DMS153 treated with DMSO at 0.1 percent for 48 hours (cell line): ENCODE measurements at regions not wholly inside any gene's neighbourhood (a gene's known extent, or its start where the extent isn't known, plus 50 kb on each side); places are given as distances from the start of the nearest gene placed in this dataset.
"Not testable (repeated sequence)": the region's sequence is repeated elsewhere in the genome, so short reads cannot be mapped to it uniquely, and the experiment has no call there.

ENCODE experiments used
- DNase-seq: peaks from one replicate; lab custom pipeline; 2025; ENCODE audit not compliant: unreplicated experiment; lab: John Stamatoyannopoulos, UW

DNA sequence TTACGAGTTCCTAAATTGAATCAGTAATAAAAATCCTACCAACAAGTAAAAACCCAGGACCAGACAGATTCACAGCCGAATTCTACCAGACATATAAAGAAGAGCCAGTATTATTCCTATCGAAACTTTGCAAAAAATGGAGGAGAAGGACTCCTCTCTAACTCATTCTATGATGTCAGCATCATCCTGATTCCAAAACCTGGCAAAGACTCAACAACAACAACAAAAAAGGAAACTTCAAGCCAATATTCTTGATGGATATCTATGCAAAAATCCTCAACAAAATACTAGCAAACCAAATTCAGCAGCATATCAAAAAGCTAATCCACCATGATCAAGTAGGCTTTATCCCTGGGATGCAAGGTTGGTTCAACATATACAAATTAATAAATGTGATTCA is 84.6 kb upstream of the ADRB2 start:
- DNase-seq, result not testable (repeated sequence)

DNA sequence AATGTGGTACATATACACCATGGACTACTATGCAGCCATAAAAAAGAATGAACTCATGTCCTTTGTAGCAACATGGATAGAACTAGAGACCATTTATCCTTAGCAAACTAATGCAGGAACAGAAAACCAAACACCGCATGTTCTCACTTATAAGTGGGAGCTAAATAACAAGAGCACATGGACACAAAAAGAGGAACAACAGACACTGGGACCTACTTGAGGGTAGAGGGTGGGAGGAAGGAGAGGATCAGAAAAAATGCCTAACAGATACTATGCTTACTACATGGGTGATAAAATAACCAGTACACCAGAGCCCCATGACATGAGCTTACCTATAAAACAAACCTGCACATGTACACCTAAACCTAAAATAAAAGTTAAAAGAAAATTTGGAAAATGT is 82.0 kb upstream of the ADRB2 start:
- not testable (repeated sequence) for DNase-seq

DNA sequence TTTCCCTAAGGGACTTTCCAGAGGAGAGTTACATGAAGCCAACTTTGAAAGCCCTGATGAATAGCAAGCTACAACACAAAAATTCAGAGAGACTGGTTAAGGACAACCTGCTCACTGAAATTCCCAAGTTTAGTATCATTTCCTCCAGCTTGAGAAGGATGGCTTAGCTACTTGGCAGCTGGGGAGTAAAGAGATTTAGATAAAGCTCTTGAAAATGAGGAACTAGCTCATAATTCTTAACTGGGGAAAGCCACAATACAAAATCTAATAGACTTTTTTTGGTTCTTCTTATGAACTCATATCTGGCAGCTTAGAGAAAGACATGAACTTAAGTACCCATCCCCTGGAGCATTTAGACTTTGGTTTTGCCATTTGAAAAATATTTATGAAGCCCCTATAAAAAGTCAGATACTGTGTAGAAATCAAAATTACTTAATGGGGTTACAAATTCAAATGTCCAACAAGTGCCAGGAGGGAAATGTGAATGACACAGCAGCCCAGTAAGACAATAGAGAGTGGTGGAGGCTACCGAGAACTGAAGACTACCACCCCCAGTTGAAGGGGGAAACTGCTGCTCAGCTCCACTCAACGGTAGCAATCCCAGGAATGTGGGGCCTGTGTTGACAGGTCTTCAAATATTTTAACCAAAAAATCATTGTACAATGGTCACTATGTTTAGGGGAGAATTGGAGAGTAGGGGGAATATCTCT is 79.4 kb upstream of the ADRB2 start:
- DNase-seq, result no peak

DNA sequence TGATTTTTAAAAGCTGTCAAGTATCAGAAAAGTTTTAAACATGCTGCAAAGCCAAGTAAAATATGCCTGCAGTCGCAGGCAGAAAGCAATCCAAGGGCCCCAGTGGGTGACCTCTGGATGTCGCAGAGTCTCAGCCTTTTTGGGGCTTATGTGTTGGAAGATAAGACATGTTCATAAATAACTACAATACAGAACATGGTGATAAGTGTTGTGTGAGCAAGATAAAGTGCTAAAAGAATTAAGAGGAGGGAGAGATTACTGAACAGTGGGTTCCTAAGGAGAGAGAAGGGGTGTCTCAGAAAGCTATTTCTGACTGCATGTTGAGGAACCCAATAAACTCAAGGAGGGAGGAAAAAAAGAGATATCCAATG is 78.9 kb upstream of the ADRB2 start:
- no peak for DNase-seq

DNA sequence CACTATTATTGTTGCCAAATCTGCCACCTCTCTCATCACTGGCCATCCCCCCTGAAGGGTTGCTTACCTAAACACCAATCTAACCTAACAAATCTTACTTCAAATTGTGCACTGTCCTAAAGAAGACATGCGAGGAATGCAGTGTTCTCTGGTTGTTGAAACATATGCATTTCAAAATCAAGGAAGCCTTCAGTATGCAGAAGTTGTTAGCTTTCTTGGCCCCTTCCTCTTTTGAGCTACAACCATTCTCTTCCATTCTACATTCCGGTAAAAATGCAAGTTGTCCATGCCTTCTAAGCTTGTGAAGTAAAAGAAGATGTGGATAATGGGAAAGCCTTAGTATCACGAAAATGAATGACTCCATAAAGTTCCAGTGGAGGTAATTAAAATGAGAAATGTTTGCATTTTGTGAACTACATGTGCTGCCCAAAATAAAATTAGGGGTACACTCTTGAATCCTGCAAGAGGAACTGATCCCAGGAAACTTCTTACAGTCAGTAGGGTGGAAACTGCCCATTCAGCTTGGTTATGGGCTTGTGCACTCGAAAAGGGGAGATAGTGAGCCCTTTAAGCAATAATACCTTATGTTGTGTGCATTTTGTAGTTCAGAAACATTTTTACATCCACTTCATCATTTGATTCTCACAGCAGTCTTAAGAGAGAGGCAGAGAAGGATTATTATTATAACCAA is 77.6 kb upstream of the ADRB2 start:
- DNase-seq, result no peak

DNA sequence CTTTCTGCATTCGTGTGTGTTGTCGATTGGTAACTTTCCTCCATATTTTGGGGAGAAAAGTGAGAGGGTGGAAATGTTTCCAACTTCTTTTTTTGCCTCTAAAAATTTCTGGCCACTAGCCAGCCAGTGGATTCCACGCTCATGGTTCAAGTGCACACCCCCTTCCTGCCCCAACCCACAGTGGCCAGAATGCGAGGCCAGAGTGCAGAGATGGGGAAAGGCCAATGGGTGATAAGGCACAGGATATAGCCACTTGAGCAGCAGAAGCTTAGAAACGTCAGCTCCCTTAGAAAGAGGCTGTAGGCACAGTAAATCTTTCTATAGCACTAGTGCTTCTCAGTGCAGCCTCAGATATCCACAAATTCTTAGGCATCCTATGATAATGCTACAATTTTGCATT is 75.8 kb upstream of the ADRB2 start:
- no peak for DNase-seq

DNA sequence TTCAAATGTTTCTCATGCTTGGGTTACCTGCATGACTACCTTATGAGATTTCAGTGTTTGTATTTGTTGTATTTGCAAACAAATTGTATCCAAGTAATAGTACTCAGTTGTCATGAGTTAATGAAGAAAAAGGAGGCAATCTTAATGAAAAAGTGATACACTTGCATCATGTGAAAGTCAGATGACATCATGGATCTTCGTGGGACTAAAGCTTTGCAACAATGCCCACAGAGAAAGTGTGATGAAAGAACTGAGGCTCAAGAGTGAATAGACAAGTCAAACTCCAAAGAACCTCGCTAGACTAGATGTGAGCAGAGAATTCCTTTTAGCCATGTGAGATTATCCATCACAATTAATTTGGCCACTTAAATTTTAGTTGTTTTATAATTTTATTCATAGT is 75.4 kb upstream of the ADRB2 start:
- DNase-seq, result no peak

DNA sequence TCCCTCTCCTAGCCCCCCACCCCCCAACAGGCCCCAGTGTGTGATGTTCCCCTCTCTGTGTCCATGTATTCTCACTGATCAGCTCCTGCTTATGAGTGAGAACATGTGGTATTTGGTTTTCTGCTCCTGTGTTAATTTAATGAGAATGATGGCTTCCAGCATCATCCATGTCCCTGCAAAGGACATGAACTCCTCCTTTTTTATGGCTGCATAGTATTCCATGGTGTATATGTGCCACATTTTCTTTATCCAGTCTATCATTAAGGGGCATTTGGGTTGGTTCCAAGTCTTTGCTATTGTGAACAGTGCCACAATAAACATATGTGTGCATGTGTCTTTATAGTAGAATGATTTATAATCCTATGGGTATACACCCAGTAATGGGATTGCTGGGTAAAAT is 74.0 kb upstream of the ADRB2 start:
- not testable (repeated sequence) for DNase-seq

DNA sequence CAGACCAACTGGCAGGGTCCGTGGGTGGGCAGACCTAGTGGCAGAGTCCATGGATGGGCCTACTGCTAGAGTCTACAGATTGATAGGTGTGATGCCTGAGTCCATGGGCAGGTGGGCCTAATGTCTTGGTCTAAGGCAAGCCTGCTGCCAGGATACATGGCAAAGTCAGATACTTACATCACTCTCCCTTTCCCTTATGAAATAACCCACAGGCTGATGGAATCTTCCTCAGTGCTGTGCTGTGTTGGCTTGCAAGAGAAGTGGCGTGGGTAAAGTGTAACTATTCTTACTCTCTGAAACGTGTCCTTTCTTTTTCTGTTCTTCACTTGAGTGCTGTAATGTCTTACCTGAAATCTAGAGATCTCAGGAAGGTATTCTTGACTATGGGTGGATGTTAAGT is 67.3 kb upstream of the ADRB2 start:
- DNase-seq, result no peak

DNA sequence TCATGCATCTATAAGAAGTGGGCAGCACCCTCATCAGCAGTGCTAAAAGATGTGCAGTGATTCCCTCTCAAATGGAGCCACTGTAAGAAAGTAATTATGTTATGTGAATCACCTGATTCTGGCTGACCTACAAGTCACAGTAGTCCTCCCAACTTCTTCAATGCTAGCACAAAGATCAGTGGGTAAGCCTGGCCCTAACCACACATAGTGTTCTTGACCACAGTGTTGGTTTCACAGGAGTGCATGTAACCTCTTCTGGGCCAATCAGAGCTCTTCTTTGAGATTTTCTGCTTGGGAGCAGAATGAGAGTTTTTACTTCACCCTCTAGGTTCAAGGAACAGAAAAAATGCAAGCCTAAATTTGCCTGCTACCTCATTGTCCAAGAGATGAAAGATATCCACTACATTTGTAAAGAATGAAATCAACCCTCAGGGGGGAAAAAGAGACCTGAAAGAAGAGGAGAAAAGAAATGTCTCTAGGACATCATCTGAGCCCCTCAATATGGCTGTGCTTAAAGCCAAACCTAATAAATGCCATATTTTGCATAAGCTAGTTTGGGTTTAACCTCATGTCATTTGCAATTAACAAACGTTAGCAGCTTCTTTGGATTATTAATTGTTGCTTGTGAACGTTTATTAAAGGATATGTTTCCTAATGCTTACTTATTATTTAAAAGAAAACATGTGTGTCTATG is 65.3 kb upstream of the ADRB2 start:
- DNase-seq, result no peak

DNA sequence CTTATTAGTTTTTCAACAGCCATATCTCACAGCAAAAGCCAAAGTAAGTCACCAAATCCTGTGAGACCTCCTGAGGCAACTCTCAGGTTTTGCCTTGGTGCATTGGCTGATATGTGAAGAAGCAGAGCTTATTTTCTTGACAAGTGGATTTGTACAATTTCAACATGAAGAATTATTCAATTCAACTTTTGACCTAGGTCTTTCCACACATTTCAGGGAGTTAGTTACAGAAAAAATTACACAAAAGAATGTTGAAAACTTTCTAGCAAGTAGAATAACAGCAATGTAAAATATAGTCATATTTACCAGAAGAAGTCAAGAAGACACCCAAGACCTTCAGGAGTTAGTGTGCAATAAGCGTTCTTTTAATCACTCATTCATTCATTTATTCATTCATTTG is 62.4 kb upstream of the ADRB2 start:
- DNase-seq, result no peak

DNA sequence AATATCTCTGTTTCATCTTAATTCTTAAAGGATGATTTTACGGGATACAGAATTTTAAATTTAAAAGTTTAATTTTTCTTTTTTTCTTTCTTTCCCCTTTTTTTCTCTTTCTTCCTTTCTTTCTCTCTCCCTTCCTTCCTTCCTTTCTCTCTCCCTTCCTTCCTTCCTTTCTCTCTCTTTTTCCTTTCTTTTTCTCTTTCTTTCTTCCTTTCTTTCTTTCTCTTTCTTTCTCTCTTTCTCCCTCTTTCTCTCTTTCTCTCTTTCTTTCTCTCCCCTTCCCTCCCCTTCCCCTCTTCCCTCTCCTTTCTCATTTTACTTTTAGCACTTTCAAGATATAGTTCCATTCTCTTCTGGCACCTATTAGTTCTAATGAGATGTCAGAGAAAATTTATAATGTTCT is 61.4 kb upstream of the ADRB2 start:
- no peak for DNase-seq

DNA sequence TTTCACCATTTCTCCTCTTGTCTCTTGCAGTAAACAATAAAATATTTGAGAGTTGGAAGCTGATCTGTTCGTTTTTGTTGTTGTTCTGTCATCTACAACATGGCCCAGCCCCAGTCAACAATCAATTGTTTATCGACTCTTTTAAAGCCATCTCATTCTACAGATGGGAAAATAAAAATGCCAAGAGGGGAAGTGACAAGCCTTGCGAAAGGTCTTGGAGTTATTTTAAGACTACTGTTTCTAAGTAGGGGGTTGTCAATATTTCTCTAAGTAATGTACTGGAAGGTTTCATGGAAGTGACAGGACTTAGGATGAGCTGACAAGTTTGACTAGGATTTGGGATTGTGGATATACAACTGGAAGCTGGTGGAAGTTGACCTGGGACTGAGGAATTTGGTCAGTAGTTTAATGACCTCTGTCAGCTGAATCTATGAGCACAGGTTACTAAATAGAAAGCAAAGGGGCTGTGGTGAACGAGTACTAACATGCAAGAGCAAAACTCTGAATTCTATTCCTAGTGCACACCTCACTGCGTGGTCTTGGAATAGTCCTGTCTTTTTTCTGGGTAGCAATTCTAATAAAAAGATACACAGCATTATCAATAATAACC is 57.5 kb upstream of the ADRB2 start:
- no peak for DNase-seq

DNA sequence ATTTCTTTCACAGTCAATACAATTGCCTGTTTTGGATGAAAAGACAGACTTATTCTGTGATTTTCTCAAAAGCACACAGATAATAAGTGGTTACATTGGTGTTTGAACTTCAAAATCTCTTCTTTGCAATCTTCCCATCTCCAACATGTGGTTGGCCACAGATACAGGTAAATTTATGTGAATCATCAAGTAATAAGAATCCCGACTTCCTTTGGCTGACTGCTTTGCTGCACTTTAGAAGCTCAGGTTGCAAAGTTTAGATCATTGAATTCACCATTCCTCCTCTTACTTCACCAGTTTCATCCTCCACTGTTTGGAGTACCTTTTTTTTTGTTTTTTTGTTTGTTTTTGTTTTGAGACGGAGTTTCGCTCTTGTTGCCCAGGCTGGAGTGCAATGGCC is 56.5 kb upstream of the ADRB2 start:
- DNase-seq, result no peak

DNA sequence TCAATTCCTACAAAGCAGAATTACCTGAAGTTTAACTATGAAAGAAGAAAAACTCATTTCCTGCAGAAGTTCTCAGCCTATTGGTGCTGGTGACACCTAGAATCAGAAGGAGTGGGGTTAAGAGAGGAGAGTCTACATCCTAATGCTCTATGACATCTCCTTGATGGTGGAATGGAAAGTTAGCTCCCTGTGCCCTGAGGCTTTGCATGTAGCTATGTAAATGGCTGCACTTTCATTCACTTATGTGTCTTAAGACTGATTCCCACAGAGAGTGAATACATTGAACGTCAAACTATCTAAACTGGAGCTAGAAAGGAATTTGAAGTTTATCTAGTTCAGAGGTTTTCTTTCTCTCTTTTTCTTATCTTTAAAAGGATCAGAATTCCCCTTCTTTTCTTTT is 52.1 kb upstream of the ADRB2 start:
- DNase-seq, result no peak

DNA sequence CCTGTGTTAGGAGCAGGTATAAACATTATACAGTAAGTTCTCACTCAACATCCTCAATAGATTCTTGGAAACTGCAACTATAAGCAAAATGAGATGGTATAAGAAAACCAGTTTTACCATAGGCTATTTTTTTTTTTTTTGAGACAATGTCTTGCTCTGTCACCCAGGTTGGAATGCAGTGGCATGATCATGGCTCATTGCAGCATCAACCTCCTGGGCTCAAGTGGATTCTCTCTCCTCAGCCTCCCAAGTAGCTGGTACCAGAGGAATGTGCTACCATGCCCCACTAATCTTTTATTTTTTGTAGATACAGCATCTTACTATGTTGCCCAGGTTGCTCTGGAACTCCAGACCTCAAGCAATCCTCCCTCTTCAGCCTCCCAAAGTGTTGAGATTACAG is 50.1 kb upstream of the ADRB2 start:
- no peak for DNase-seq
